SW480 (cell line): ENCODE measurements at regions not wholly inside any gene's neighbourhood (a gene's known extent, or its start where the extent isn't known, plus 50 kb on each side); places are given as distances from the start of the nearest gene placed in this dataset.

ENCODE experiments used
- DNase-seq: peaks from one replicate; pipeline ENCODE4 v3.0.0-alpha.2; 2016; ENCODE audit warnings: low spot score

DNA sequence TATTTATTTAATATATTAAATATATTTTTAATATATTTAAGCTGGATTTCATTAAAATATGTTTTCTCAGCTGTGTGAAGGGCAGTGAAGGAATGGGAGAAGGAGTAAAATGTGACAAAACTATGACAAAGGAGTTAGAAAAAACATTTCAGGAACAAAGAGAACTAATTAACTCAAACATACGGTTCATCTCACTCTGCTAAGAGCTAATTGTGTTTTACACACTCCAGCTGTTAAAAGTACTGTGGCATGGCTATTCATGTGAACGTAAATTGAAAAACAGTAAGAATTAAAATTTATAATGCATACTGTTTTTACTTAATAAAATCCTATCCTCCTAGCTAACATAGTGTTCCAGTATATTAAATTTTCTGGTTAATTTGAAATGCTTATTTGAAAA is 262.5 kb upstream of the GNAI1 start:
- no peak for DNase-seq

DNA sequence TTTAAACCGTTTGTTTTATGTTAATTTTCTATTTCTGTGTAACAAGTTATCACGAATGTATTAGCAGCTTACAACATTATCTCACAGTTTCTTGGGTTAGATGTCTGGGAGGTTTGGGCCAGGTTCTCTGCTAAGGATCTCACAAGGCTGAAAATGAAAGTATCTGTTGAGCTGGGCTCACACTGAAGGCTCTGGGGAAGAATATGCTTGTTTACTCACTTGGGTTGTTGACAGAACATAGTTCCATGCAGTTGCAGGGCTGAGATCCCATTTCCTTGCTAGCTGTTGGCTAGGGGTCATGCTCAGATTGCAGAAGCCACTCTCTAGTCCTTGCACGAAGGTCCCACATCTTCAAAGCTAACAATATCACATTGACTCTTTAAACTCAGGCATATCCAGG is 266.6 kb upstream of the GNAI1 start:
- DNase-seq = no peak

DNA sequence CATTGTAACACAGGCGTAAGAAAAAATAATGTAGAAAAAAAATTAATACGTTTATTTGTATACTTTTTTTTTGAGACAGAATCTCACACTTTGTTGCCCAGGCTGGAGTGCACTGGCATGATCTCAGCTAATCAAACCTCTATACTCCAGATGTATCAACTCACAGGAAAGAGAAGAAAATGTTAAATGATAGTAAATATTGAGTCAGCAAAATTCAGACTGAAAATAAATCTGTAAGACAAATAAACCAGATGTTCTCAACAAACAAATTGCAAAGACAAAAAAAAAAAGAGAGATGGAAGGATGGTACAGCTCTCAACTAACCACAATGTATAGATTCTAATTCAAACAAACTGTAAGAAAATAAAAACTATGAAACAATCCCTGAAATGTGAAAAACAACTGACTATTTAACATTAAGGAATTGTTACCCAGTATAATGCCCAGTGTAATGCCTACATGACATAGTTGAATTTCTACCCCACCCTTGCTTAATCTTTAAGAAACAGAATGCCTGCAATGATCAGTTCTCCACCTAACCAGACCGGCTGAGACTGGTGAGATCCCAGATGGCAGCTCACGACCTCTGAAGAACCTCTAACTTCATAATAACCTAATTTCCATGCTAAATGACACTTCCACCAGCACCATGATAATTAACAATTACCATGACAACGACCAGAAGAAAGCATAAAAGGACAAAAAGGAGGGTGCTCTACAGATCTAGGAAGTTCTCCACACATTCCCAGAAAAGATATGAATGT is 272.0 kb upstream of the GNAI1 start:
- DNase-seq = no peak

DNA sequence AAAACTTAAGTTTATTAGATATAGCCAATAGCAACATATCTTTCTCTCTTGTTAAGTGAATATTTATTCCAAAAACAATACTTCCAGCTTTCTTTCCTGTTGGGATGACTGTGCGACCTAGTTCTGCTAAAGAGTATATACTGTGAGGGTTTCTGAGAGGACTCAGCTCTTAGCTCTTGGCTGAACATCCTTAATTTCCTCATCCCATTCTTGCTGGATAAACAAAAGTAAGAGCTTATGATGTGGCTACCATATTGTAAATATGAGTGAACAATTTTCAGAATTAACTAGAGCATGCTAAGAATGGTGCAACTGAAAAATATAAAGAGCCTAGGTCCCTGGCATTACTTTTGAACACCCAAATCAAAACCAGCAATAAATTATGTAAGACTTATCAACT is 279.5 kb upstream of the GNAI1 start:
- no peak for DNase-seq

DNA sequence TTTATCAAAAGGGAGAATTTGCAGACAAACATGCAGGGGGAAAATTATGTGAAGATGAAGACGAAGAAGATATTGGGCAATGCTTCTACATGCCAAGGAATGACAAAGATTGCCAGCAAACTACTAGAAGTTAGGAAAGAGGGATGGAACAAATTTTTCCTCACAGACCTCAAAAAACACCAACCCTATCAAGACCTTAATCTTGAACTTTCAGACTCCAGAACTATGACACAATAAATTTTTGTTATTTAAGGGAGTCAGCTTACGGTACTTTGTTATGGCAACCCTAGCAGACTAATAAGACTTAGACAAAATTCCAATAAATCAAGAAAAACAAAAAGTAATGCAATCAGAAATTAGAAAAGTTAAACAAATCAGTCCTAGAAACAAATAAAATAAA is 280.0 kb upstream of the GNAI1 start:
- DNase-seq = no peak

DNA sequence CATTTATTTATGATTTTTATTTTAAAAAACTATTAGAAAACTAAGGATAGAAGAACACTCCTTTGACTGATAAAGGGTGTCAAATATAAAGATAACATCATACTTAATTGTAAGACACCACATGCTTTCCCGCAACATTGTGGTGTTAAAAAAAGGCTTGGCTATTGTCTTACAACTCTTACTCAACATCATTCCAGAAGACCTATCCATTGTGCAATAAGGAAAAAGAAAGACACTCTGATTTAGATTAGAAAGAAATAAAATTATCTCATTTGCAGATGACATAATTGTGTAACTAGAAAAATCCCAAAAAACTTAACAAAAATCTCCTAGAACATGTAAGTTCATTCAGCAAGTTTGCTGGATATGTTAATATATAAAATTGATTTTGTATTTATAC is 296.7 kb upstream of the GNAI1 start:
- DNase-seq = no peak

DNA sequence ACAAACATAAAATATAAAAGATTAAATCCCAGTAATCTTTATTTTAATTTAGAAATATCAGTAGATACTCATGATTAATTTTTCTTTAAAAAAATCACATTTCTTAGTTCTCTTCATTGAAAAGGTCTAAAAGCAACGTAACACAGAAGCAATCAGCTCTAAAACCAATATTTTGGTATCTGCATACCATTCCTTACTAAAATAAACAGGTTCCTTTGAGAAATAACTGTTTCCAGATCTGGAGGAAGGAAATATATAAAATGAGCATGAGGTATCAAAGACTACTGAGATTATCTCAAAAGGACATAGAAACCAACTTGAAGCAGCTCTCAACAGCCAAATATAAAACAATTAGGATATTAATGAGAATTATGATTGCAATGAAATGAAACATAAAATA is 301.0 kb upstream of the GNAI1 start:
- no peak for DNase-seq

DNA sequence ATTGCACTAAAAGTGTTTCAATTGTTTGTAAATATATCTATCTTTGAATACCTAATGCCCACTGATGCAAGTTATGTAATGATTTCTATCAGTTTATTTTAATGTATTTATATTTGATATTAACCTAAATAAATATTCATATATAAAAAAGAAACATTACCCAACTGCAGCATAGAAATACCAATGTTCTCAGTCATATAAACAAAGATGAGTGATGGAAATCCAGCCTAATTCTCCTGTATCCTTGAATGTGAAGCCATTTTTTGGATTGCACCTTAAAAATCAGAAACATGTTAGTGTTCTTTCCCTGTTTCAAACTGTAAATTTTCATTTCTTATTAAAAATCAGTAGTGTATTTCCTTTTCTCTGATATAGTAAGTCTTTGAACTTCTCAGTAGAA is 305.8 kb upstream of the GNAI1 start:
- no peak for DNase-seq

DNA sequence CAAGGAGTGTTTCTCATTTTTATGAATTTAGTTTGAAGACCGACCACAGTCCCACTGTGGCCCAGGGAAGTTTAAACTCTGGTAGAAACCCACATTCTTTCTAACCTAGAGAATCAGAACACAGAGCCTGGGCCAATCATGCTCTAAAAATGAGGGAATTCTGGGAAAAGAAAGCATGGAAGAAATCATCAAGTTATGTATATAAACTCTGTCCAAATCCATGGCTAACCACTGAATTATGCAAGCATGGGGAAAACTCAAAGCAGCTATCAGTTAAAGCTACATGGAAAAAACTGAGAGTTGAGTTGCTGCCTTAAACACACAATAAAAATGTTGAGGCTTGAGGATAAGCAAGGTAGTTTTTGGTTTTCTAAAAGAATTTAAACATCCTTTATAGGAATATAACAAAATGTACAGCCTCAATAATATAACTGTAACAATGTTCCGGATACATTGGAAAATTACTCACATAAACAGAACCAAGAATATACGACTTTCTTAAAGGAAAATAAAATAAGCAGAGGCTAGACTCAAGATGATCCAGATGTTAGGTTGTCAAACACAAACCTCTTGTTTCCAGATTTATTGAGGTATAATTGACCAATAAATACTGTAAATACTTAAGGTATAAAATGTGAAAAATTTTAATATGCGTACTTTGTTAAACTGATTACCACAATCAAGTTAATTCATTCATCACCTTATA is 311.2 kb upstream of the GNAI1 start:
- no peak for DNase-seq

DNA sequence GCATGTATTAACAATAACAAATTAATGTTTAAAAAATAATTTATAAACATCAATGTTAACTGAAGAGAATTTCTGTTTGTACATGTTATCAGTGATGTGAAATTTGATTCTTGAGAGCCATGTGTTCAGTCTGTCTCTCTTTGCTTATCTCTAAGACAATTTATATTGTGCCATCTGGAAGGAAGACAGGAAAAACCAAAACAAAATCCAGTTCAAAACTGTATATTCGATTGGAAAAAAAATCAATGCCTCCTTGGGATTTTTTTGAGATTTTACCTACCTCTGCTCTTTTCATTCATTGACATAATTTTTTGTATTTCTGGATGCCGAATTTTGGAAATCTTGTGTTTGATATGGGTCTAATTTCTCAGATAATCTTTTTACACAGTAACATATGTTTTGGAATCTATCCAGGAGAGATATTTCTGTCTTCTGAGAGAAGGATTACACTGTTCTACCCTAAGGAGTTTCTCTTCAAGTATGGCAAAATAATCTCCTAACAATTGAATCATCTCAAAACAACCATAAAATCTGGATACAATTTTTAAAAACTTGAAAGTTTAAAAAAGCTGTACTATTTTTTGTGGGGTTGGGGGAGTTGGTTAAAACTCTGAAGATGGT is 311.9 kb upstream of the GNAI1 start:
- DNase-seq = no peak

DNA sequence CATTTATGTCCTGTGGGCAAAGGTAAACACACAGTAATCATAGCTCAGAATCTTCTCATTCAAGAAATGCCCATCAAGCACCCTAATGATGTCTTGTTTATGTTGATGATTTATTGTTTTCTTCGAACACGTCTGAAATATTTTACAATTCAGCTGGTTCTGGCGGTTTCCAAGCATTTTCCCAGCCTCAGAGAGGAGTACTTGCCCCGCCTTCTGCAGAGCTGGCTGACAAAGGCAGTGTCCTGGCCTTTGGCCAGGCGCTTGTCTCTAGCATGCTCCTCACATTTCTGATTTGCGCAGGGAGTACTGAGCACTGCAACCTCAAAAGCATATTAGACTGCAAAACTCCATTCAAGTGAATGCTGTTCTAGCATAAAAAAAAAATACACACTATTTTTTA is 314.2 kb upstream of the GNAI1 start:
- DNase-seq = peak; percentile 8

DNA sequence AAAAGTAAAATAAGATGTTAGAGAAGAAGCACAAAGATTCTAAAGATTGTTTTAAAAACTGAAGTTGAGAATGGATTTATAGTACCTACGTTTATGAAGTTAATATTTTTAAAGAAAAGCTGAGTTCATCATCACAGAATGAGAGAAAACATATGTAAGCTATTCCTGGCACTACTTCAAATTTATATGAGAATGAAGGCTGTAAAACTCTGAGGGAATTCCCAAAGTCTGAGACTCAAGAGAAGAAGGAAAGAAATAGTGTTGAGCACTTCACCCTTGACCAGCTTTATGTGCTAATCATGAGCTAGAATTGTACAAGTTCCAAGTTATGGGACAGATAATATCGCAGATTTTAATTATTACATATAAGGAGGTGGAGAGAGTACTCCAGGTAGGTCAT is 323.7 kb upstream of the GNAI1 start:
- DNase-seq = no peak

DNA sequence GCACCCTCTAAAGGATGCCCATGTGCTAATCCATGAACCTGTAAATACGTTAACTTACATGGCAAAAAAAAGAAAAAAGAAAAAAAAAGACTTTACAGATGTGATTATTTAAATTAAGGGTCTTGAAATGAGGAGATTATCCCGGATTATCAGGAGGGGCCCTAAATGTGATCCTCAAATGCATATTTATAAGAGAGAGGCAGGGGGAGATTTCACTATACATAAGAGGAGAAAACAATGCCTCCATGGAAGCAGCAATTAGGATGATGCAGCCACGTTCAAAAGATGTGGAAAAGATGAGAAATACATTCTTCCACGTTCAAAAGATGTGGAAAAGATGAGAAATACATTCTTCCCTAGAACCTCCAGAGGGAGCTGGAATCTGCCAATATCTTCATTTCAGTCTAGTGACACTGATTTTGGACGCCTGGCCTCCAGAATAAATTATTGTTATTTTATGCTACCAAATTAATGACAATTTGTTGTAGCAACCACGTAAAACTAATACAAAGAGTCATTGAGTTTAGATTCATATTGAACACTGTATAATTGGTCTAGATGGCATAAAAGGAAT is 328.4 kb upstream of the GNAI1 start:
- DNase-seq = peak; percentile 18

DNA sequence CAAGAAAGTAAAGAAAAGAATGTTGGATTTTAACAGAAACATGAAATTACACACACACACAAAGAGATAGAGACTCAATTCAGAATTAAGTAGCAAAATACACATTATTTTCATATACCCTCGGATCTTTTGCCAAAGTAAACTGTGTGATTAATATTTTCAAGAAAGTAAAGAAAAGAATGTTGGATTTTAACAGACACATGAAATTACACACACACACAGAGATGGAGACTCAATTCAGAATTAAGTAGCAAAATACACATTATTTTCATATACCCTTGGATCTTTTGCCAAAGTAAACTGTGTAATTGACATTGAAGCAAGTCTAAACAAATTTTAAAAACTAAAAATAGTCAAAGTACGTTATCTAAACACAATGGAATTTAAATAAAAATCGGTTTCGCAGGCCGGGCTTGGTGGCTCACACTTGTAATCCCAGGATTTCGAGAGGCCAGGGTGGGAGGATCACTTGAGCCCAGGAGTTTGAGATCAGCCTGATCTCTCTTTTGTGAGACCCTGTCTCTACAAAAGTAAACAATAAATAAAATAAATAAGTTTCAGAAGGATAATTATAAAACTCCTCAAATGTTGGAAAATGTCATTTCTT is 337.3 kb upstream of the MAGI2 start:
- no peak for DNase-seq

DNA sequence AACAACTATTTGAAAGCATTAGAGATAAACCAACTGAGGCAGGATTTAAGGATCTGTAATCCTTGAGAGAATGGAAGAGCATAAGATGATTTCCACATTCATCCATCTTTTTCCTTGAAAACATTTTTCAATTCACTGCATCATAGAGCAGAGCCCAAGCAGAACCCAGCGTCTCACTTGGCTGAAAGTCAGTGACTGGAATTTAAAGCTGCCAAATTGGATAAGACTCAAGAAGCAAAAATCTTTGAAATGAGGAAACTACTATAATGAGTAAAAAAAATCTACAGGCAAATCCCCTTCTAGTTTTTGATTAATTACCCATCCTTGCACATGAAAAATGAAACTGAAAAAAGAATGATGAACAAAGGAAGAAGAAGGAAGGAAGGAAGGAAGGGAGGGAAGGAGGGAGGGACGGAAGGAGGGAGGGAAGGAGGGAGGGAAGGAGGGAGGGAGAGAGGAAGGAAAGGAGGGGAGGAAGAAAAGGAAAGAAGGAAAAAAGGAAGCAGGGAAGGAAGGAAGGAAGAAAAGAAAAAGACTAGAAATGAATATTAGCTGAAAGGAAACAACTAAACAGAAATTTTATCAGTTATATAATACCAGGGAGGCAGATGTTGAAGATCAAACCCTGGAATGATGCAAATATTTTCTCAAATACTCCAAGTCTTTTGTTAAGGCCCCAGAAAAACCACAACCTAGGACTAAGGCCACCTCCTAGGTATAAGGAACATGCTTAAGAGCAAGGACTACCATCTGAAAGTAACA is 336.3 kb upstream of the MAGI2 start:
- DNase-seq = no peak

DNA sequence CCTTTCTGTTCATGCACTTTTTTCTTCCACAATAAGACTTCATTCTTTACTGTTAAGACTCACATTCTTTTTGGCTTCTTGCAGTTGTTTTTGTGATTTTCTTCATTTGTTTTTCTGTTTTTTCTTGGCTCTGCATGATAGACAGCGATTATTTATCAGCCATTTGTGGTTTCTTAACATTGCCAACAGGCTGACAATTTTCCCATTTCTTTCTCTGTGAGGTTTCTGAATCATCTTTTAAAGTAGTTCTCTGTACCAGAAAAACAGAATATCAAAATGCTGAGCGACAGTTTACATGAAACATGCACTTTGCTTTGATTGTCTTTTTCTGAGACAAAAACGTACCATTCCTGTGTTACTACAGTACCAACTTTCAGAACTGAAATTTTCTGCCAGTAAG is 334.2 kb upstream of the MAGI2 start:
- no peak for DNase-seq

DNA sequence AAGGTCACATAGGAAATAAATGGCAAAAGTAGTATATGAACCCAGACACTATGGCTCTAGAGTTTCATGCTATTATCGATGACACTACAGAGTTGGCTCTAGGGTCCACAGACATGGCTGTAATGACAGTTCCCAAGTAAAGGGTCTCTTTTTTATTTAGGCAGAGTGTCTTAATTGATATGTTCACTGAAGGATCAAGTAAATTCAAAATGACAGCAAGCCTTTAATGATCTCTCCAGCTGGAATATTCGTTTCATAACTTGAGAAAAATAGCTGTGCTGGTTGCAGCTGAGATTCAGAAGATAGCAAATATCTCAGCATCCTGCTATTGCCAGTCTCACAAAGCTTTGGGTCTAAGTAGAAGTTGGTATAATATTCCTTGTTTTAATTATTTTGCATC is 333.6 kb upstream of the MAGI2 start:
- no peak for DNase-seq

DNA sequence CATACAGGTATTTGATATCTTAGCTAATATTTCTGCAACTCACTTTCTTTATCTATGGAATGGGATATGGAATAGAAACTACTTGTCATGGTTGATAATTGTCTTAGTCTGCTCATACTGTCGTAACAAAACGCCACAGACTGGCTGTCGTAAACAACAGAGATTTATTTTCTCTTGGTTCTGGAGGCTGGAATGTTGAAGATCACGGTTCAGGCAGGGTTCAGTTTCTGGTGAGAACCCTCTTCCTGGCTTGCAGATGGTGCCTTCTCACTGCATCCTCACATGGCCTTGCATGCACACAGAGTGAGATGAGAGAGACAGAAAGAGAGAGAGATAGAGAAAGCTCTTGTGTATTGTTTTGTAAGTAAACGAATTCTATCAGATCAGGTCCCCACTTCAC is 332.7 kb upstream of the MAGI2 start:
- no peak for DNase-seq

DNA sequence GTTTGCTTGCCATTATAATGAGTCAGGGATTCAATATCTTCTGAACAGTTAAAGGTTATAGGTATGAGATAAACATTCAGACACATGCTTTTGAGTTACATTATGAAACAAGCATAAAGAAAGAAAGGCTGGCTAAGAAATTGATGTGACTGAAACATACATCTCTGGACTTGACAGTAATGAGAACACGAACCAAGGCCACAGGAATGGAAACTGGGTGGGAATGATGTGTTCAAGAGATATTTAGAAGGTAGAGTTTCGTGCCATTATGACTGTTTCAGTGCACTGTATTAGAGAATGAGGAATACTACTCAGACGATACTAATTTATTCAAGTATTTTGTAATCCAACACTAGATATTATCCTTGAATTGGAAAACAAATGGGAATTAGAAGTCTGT is 332.1 kb upstream of the MAGI2 start:
- DNase-seq = no peak

DNA sequence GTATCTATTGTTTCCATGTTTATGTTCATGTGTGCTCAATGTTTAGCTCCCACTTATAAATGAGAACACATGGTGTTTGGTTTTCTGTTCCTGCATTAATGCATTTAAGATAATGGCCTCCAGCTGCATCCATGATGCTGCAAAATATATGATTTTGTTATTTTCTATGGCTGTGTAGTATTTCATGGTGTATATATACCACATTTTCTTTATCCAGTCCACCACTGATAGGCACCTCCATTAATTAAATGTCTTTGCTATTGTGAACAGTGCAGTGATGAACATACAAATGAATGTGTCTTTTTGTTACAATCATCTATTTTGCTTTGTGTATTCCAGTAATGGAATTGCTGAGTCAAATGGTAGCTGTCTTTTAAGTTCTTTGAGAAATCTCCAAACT is 329.4 kb upstream of the MAGI2 start:
- no peak for DNase-seq

DNA sequence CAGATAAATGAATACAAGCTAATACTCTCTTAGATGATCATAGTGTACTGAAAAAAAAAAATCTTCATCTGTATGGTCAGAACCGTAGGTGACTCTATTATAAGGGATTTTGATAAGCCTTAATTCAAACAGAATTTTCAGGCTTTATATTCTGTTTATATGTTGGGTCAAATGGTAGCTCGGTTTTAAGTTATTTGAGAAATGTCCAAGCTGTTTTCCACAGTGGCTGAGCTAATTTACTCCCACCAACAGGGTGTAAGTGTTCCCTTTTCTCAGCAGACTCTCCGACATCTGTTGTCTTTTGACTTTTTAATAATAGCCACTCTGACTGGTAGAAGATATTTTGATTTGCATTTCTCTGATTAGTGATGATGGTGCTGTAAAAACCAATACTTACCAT is 328.8 kb upstream of the MAGI2 start:
- no peak for DNase-seq

DNA sequence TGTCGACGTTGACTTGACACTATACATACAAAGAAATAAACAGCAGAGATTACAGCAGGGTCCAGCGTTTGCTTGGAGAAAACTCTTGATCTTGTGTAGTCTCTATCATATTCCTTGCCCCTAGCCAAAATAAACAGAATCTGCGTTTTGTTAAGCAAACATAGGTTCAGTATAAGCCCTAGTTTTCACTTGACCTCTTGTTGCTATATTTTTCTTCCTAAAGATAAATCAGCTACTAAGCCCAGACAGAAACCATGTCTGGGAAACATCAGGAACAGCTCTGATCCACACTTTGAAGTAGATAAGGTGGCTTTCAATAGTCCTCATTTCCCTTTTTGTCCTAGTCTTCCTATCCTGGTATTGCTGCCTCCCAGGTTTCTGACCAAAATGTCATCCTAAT is 328.2 kb upstream of the MAGI2 start:
- DNase-seq = no peak
